ENCODE measurements at regions not wholly inside any gene's neighbourhood (a gene's known extent, or its start where the extent isn't known, plus 50 kb on each side); places are given as distances from the start of the nearest gene placed in this dataset.

- TF ChIP-seq, protein P1, sequence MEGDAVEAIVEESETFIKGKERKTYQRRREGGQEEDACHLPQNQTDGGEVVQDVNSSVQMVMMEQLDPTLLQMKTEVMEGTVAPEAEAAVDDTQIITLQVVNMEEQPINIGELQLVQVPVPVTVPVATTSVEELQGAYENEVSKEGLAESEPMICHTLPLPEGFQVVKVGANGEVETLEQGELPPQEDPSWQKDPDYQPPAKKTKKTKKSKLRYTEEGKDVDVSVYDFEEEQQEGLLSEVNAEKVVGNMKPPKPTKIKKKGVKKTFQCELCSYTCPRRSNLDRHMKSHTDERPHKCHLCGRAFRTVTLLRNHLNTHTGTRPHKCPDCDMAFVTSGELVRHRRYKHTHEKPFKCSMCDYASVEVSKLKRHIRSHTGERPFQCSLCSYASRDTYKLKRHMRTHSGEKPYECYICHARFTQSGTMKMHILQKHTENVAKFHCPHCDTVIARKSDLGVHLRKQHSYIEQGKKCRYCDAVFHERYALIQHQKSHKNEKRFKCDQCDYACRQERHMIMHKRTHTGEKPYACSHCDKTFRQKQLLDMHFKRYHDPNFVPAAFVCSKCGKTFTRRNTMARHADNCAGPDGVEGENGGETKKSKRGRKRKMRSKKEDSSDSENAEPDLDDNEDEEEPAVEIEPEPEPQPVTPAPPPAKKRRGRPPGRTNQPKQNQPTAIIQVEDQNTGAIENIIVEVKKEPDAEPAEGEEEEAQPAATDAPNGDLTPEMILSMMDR (IDR thresholded peaks at IDR 0.05) = no peak
- TF ChIP-seq, protein P2, sequence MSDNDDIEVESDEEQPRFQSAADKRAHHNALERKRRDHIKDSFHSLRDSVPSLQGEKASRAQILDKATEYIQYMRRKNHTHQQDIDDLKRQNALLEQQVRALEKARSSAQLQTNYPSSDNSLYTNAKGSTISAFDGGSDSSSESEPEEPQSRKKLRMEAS (CRISPR knock-in tag; IDR thresholded peaks at IDR 0.05) = no peak
These were observed 259.1 kb upstream of the TPM1 start for GRCh38 chr15:62783303-62783957.
